H1 (cell line): ENCODE measurements at regions not wholly inside any gene's neighbourhood (a gene's known extent, or its start where the extent isn't known, plus 50 kb on each side); places are given as distances from the start of the nearest gene placed in this dataset.

Experiments
- CTCF ChIA-PET: fragments of 300-600 bp; sonication (Branson Sonifier 250); formaldehyde crosslinking; loops from one replicate; lab custom pipeline; 2021; ENCODE audit not compliant: partially characterized antibody; lab: Charles Lee
- POLR2A ChIA-PET: fragments of 300-600 bp; sonication (Branson Sonifier 250); formaldehyde crosslinking; loops from one replicate; lab custom pipeline; 2021; ENCODE audit warnings: inconsistent platforms; ENCODE audit not compliant: partially characterized antibody; lab: Charles Lee
- DNase-seq, 2 experiments: peaks; one replicate each; pipeline versions ENCODE4 v3.0.0 to v3.0.0-alpha.2; 2010 to 2022; ENCODE audit warnings: low spot score in 2 of 2, low read depth in 1 of 2, mixed read lengths in 1 of 2
- FAIRE-seq: peaks from 2 replicates; lab custom pipeline; 2011; peaks lifted over from hg19 to GRCh38; lab: Jason Lieb, UNC
- H2AFZ ChIP-seq: 2 replicates; pipeline ENCODE4 v1.8.1; 2012; ENCODE audit warnings: low read length, inconsistent platforms
- H2AK5ac ChIP-seq: 2 replicates; pipeline ENCODE4 v1.6.1; 2013; ENCODE audit warnings: low read depth, low read length
- H2BK120ac ChIP-seq: replicated peaks from 2 replicates; pipeline ENCODE3; 2013; ENCODE audit warnings: low read depth, low read length, inconsistent platforms
- H2BK12ac ChIP-seq: 2 replicates; pipeline ENCODE4 v1.6.1; 2013; ENCODE audit warnings: low read depth, low read length
- H2BK15ac ChIP-seq: 2 replicates; pipeline ENCODE4 v1.6.1; 2013; ENCODE audit warnings: low read length
- H2BK20ac ChIP-seq: 2 replicates; pipeline ENCODE4 v1.6.1; 2013; ENCODE audit warnings: low read length
- H2BK5ac ChIP-seq: 2 replicates; pipeline ENCODE4 v1.6.1; 2013; ENCODE audit warnings: low read depth, low read length
- H3K14ac ChIP-seq: 2 replicates; pipeline ENCODE4 v1.6.1; 2013; ENCODE audit warnings: inconsistent platforms; ENCODE audit not compliant: insufficient read length
- H3K18ac ChIP-seq: 2 replicates; pipeline ENCODE4 v1.6.1; 2013; ENCODE audit warnings: low read length; ENCODE audit errors: extremely low read depth
- H3K23ac ChIP-seq: 2 replicates; pipeline ENCODE4 v1.6.1; 2013; ENCODE audit warnings: inconsistent platforms; ENCODE audit not compliant: insufficient read length
- H3K23me2 ChIP-seq: 2 replicates; pipeline ENCODE4 v1.6.1; 2013; ENCODE audit warnings: low read depth, low read length
- H3K27ac ChIP-seq: 2 replicates; pipeline ENCODE4 v1.6.1; 2011; ENCODE audit warnings: low read depth, low read length, inconsistent platforms
- H3K27me3 ChIP-seq, 4 experiments: replicated peaks in 1 of 4; 1 replicate in 1 of 4; 2 replicates in 3 of 4; pipeline versions ENCODE4 v1.6.1 to v1.8.1; 2011 to 2013; ENCODE audit warnings: low read length in 3 of 4, mild to moderate bottlenecking in 3 of 4, inconsistent platforms in 2 of 4, mixed read lengths in 2 of 4, moderate library complexity in 1 of 4; ENCODE audit not compliant: control insufficient read depth in 3 of 4, insufficient read depth in 3 of 4; ENCODE audit errors: extremely low read depth in 1 of 4
- H3K36me3 ChIP-seq, 4 experiments: 2 replicates each; pipeline versions ENCODE4 v1.6.1 to v1.8.1; 2011 to 2013; ENCODE audit warnings: mild to moderate bottlenecking in 4 of 4, low read length in 3 of 4, moderate library complexity in 2 of 4, control low read depth in 1 of 4, inconsistent platforms in 1 of 4; ENCODE audit not compliant: insufficient read depth in 4 of 4, control insufficient read depth in 2 of 4
- H3K4ac ChIP-seq: replicated peaks from 2 replicates; pipeline ENCODE3; 2013; ENCODE audit warnings: low read length, low read depth, mixed read lengths, inconsistent platforms; ENCODE audit not compliant: insufficient read length
- H3K4me1 ChIP-seq, 4 experiments: replicated peaks in 1 of 4; 1 replicate in 1 of 4; 2 replicates in 3 of 4; pipeline versions ENCODE4 v1.6.1 to v1.8.1; 2011 to 2013; ENCODE audit warnings: low read length in 3 of 4, inconsistent platforms in 2 of 4, mixed read lengths in 1 of 4; ENCODE audit not compliant: insufficient read depth in 4 of 4, control insufficient read depth in 3 of 4
- H3K4me2 ChIP-seq, 2 experiments: 2 replicates each; pipeline versions ENCODE4 v1.6.1 to v1.8.1; 2011 to 2013; ENCODE audit warnings: low read depth in 2 of 2, low read length in 2 of 2, control low read depth in 1 of 2, inconsistent platforms in 1 of 2, mild to moderate bottlenecking in 1 of 2; ENCODE audit not compliant: insufficient read depth in 1 of 2
- H3K4me3 ChIP-seq, 4 experiments: fragments of 200-600, 300-600 bp in 1 of 4; sonication (generic), shearing (Covaris generic), sonication (Bioruptor Twin) in 1 of 4; 2 replicates each; pipeline versions ENCODE4 v1.5.1 to v1.8.1; 2011 to 2016; ENCODE audit warnings: low read length in 4 of 4, low read depth in 3 of 4, control low read depth in 2 of 4, inconsistent platforms in 2 of 4, mild to moderate bottlenecking in 2 of 4, mixed read lengths in 1 of 4, moderate library complexity in 1 of 4; ENCODE audit not compliant: insufficient read depth in 2 of 4; ENCODE audit errors: extremely low read depth in 1 of 4
- H3K56ac ChIP-seq: replicated peaks from 2 replicates; pipeline ENCODE3; 2013; ENCODE audit warnings: low read depth, mild to moderate bottlenecking, mixed read lengths, low read length, inconsistent platforms; ENCODE audit not compliant: insufficient read length
- H3K79me1 ChIP-seq: 2 replicates; pipeline ENCODE4 v1.6.1; 2013; ENCODE audit warnings: low read depth, low read length, control low read depth
- H3K79me2 ChIP-seq, 2 experiments: 2 replicates each; pipeline versions ENCODE4 v1.6.1 to v1.8.1; 2012 to 2013; ENCODE audit warnings: low read length in 2 of 2, mild to moderate bottlenecking in 2 of 2, inconsistent platforms in 1 of 2; ENCODE audit not compliant: insufficient read depth in 2 of 2, control insufficient read depth in 1 of 2
- H3K9ac ChIP-seq, 4 experiments: replicated peaks in 1 of 4; 1 replicate in 1 of 4; 2 replicates in 3 of 4; pipeline versions ENCODE4 v1.6.1 to v1.8.1; 2011 to 2013; ENCODE audit warnings: low read depth in 3 of 4, low read length in 3 of 4, control low read depth in 2 of 4, mild to moderate bottlenecking in 2 of 4, moderate library complexity in 2 of 4, inconsistent platforms in 1 of 4; ENCODE audit errors: extremely low read depth in 1 of 4
- H3K9me3 ChIP-seq, 2 experiments: 2 replicates each; pipeline versions ENCODE4 v1.6.1 to v1.8.1; 2012 to 2013; ENCODE audit warnings: mild to moderate bottlenecking in 2 of 2, moderate library complexity in 2 of 2, control low read depth in 1 of 2, inconsistent platforms in 1 of 2, low read depth in 1 of 2, low read length in 1 of 2, mixed read lengths in 1 of 2; ENCODE audit not compliant: insufficient read depth in 2 of 2
- H4K20me1 ChIP-seq, 2 experiments: replicated peaks in 1 of 2; 2 replicates each; pipeline versions ENCODE3 to v1.8.1; 2011 to 2013; ENCODE audit warnings: inconsistent platforms in 2 of 2, low read length in 2 of 2, mild to moderate bottlenecking in 1 of 2; ENCODE audit not compliant: insufficient read depth in 2 of 2, control insufficient read depth in 1 of 2
- H4K5ac ChIP-seq: 2 replicates; pipeline ENCODE4 v1.6.1; 2013; ENCODE audit warnings: low read length, low read depth, mixed read lengths, inconsistent platforms; ENCODE audit not compliant: insufficient read length
- H4K8ac ChIP-seq: 2 replicates; pipeline ENCODE4 v1.8.0; 2013; ENCODE audit warnings: mild to moderate bottlenecking, moderate library complexity, low read length, inconsistent platforms; ENCODE audit not compliant: insufficient read depth; ENCODE audit errors: extremely low read depth
- H4K91ac ChIP-seq: replicated peaks from 2 replicates; pipeline ENCODE3; 2013; ENCODE audit warnings: low read length, mixed read lengths, inconsistent platforms; ENCODE audit not compliant: insufficient read length
- BACH1 ChIP-seq: IDR thresholded peaks from 2 replicates; pipeline ENCODE4 v1.6.1; 2012; ENCODE audit warnings: low read length, improper control_type of control experiment
- CREB1 ChIP-seq: IDR thresholded peaks from 2 replicates; pipeline ENCODE4 v1.6.1; 2012; ENCODE audit warnings: inconsistent platforms
- EZH2 ChIP-seq: fragments of 200-600 bp; sonication (generic); IDR thresholded peaks from 2 replicates; pipeline ENCODE4 v1.7.1; 2012; ENCODE audit warnings: low read depth, mild to moderate bottlenecking, moderate library complexity, low read length, inconsistent platforms; ENCODE audit not compliant: severe bottlenecking
- FOSL1 ChIP-seq: IDR thresholded peaks from 2 replicates; pipeline ENCODE4 v1.6.1; 2011; ENCODE audit warnings: mild to moderate bottlenecking, low read depth, low read length, moderate library complexity; ENCODE audit not compliant: insufficient read depth
- KDM1A ChIP-seq: fragments of 200-600, 300-600 bp; sonication (generic); IDR thresholded peaks from 2 replicates; pipeline ENCODE4 v1.7.1; 2016; ENCODE audit warnings: mild to moderate bottlenecking, low read length, borderline replicate concordance
- NANOG ChIP-seq: IDR thresholded peaks from 2 replicates; pipeline ENCODE4 v1.6.1; 2011; ENCODE audit warnings: low read length, low read depth, mild to moderate bottlenecking, inconsistent platforms; ENCODE audit not compliant: insufficient read depth, poor library complexity, severe bottlenecking
- TAF1 ChIP-seq: IDR thresholded peaks from 2 replicates; pipeline ENCODE4 v1.6.1; 2011; ENCODE audit warnings: mild to moderate bottlenecking, low read depth, low read length
- YY1 ChIP-seq: IDR thresholded peaks from 2 replicates; pipeline ENCODE4 v1.6.1; 2011; ENCODE audit warnings: low read depth, mild to moderate bottlenecking, low read length
- WGBS, 2 experiments: shearing (Covaris generic) in 1 of 2; methylation state at CpG; one replicate each; pipeline versions ENCODE4 v1.1.6 to v1.1.7; 2013 to 2015; ENCODE audit warnings: low lambda C conversion rate in 2 of 2, mixed read lengths in 2 of 2, inconsistent platforms in 1 of 2, low coverage in 1 of 2, missing lambda C conversion rate in 1 of 2; ENCODE audit not compliant: insufficient replicate concordance in 2 of 2, insufficient coverage in 1 of 2, insufficient read length in 1 of 2; ENCODE audit errors: extremely low coverage in 1 of 2, missing lambda C conversion rate in 1 of 2; 5-methylcytosine and 5-hydroxymethylcytosine counted together
- TF ChIP-seq, protein P1 (sequence below): IDR thresholded peaks from 2 replicates; pipeline ENCODE4 v1.6.1; 2011; ENCODE audit warnings: low read length, improper control_type of control experiment

DNA sequence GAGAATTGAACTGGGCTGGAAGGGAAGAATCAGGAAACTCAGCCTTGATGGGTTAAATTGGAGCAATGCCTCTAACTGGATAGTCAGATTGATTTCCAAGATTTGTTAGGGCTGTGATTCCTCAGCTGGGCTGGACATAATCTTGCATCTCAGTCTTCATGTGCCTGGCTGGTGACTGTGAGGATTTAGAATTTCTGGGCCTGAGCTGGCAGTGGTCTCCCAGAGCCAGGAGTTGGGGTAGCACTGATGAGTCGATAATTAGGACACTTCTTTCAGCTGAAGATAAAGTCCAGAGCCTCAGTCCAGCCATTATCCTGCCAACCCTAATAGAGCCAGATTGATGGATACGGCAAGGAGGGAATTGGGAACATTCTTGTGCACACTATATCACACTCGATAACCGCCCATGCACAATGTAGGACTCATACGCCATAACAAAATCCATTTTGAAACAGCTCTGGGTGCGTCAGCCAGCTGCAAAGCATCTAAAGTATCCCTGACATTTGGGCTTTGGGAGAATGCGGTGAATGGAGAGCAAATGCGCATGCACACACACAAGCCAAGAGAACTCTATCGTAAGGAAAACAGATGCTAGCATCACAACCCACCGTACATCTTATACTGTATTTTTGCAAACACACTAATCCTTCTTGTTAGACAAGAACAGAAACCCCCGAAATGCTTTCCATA, 405.1 kb upstream of the KLF4 start:
- Histone ChIP-seq H2AFZ (0 out of 2 replicates have a peak overlapping the region, but pooled peaks have one; percentile 5), H3K27ac (no peak overlapping the region)

More for the DNA sequence above, 405.1 kb upstream of the KLF4 start:
- Histone ChIP-seq H3K23ac (no peak overlapping the region), H3K4me1 (no peaks in the 10 kb centered on the region), H3K36me3 (no peaks in the 10 kb centered on the region), H4K91ac (no peak overlapping the region), H3K4ac (no peak overlapping the region), H2BK20ac (no peak overlapping the region), H2BK5ac (no peak overlapping the region), H3K27me3 (no peaks in the 10 kb centered on the region), H3K23me2 (no peaks in the 10 kb centered on the region), H3K18ac (no peak overlapping the region), H2AK5ac (no peak overlapping the region), H3K14ac (no peak overlapping the region), H4K20me1 (no peaks in the 10 kb centered on the region), H2BK120ac (no peak overlapping the region), H2BK15ac (no peak overlapping the region), H2BK12ac (0 out of 2 replicates have a peak overlapping the region, but pooled peaks have one; percentile 4), H3K4me2 (no peak overlapping the region), H4K8ac (no peak overlapping the region), H3K9me3 (no peaks in the 10 kb centered on the region), H3K9ac (no peak overlapping the region), H4K5ac (no peak overlapping the region), H3K4me3 (no peak overlapping the region), H3K56ac (no peak overlapping the region), H3K79me2 (no peaks in the 10 kb centered on the region), H3K79me1 (no peaks in the 10 kb centered on the region)
- TF ChIP-seq FOSL1 (no peak), TAF1 (no peak), EZH2 (no peak), BACH1 (no peak), CREB1 (no peak), NANOG (no peak), KDM1A (no peak), YY1 (no peak)
- TF ChIP-seq, protein P1, sequence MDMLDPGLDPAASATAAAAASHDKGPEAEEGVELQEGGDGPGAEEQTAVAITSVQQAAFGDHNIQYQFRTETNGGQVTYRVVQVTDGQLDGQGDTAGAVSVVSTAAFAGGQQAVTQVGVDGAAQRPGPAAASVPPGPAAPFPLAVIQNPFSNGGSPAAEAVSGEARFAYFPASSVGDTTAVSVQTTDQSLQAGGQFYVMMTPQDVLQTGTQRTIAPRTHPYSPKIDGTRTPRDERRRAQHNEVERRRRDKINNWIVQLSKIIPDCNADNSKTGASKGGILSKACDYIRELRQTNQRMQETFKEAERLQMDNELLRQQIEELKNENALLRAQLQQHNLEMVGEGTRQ: no peak
- ChIA-PET POLR2A (no interaction called here), CTCF (interaction anchor here (0.6 kb wide), 1 partner anchor 1354 kb away, joined by 3 read pairs; no protein-coding TSS in a partner anchor)
- DNase-seq: no peak
- 94% methylated on average over 11 of the region's 11 CpGs; no CpG with 5 or more reads in 1 of the 2 experiments for WGBS, 2 experiments
- FAIRE-seq: no peak
